Heart left ventricle (tissue), 16 donors: ENCODE measurements at regions not wholly inside any gene's neighbourhood (a gene's known extent, or its start where the extent isn't known, plus 50 kb on each side); places are given as distances from the start of the nearest gene placed in this dataset.

Source experiments
- ATAC-seq, 4 donors: fragments of 200-7000 bp; cut with Tn5 transposase; one replicate each; pipeline ENCODE4 v1.9.1; 2020 to 2022; ENCODE audit warnings: moderate library complexity in 4 of 4, mild to moderate bottlenecking in 3 of 4, moderate number of reproducible peaks in 1 of 4
- DNase-seq, 5 donors: peaks; one replicate each; pipeline ENCODE4 v3.0.0-alpha.2; 2020
- H3K27ac ChIP-seq, 12 donors: fragments of 200-600 bp; sonication (generic) in 4 of 12; one replicate each; pipeline versions ENCODE4 v1.5.0 to v1.8.0; 2016 to 2022; ENCODE audit warnings: mild to moderate bottlenecking in 2 of 12
- H3K27me3 ChIP-seq, 9 donors: fragments of 200-600 bp; sonication (generic) in 2 of 9; one replicate each; pipeline versions ENCODE4 v1.5.1 to v1.8.0; 2016 to 2022; ENCODE audit warnings: mild to moderate bottlenecking in 3 of 9
- H3K36me3 ChIP-seq, 9 donors: fragments of 200-600 bp; sonication (generic) in 2 of 9; one replicate each; pipeline versions ENCODE4 v1.5.0 to v1.8.0; 2018 to 2022; ENCODE audit warnings: mild to moderate bottlenecking in 2 of 9
- H3K4me1 ChIP-seq, 12 donors: fragments of 200-600 bp; sonication (generic) in 4 of 12; one replicate each; pipeline versions ENCODE4 v1.5.0 to v1.8.0; 2016 to 2022; ENCODE audit warnings: mild to moderate bottlenecking in 3 of 12
- H3K4me3 ChIP-seq, 12 donors: fragments of 200-600 bp; sonication (generic) in 4 of 12; one replicate each; pipeline versions ENCODE4 v1.5.0 to v1.8.0; 2017 to 2022; ENCODE audit warnings: mild to moderate bottlenecking in 9 of 12, moderate library complexity in 4 of 12
- H3K9me3 ChIP-seq, 12 donors: fragments of 200-600 bp; sonication (generic) in 4 of 12; one replicate each; pipeline versions ENCODE4 v1.5.0 to v1.8.0; 2016 to 2022; ENCODE audit warnings: mild to moderate bottlenecking in 1 of 12
- POLR2A ChIP-seq, 2 donors: fragments of 450-650 bp; IDR thresholded peaks; one replicate each; pipeline ENCODE4 v1.6.1; 2017; ENCODE audit warnings: antibody characterized with exemption in 2 of 2, mild to moderate bottlenecking in 2 of 2, moderate library complexity in 2 of 2
- WGBS, 4 donors: extraction: QIAGEN DNeasy Blood & Tissue Kit in 2 of 4; methylation state at CpG; one replicate each; pipeline versions ENCODE4 v1.1.5 to v1.1.7; 2013 to 2018; 5-methylcytosine and 5-hydroxymethylcytosine counted together
- intact Hi-C, 10 donors: fragments of 100-400 bp; cut with DNase I; formaldehyde crosslinking; loops; one replicate each; pipeline versions ENCODE4 v1.11.1 to v1.14.2; 2022
- TF ChIP-seq, protein P1 (sequence below), 12 donors: fragments of 200-600 bp; sonication (generic) in 4 of 12; IDR thresholded peaks; one replicate each; pipeline versions ENCODE4 v1.5.0 to v1.8.0; 2018 to 2022; ENCODE audit warnings: antibody characterized with exemption in 12 of 12, mild to moderate bottlenecking in 5 of 12
- donor health status: ischemic (EF 13 %, LVEDD 7.1; RV severe dilation, severe dysfunction).
- donor health status: healthy with polysubstance abuse.
- donor health status: DM: no; HTN: yes; CAD: no.
- donor health status: DM: no; HTN: no; CAD: no.
- donor health status: ischemic (EF 25% LVEDD 6.9; RV normal size, moderate dysfunction).
- donor health status: ischemic (EF 25% LVEDD 5.7; RV mildly dilated, moderate dysfunction).
- donor health status: healthy.
- donor health status: DM: yes; HTN: yes; CAD: no.
- donor health status: ischemic (EF 35%, LVEDD 5.7; RV mildly dilated, moderate dysfunction).
- donor health status: nonischemic (EF 11% LVEDD 7.7; RV severe dilation, severe dysfunction).
- donor health status: DM: yes; HTN: yes; CAD: no.
- donor health status: PGD.
- donor health status: ischemic (EF 29% LVEDD 5.4; RV normal size, mild dysfunction).
- donor health status: nonischemic (EF 23%, LVEDD 6.1; RV moderate dilation, normal function).

- Histone ChIP-seq H3K27me3 (peaks cover 0 to 12% (median 0%) of the 10 kb centered on the region in 9 donors), H3K36me3 (no peaks in the 10 kb centered on the region), H3K9me3 (no peaks in the 10 kb centered on the region), H3K4me3 (no peak overlapping the region), H3K27ac (no peak overlapping the region), H3K4me1 (no peaks in the 10 kb centered on the region)
- DNase-seq: no peak
- ATAC-seq: no peak
- WGBS, 4 donors: 69 to 78% (median 76%) methylated on average over 1 of the region's 1 CpG
- no peak for TF ChIP-seq POLR2A (IDR thresholded peaks at IDR 0.05)
- TF ChIP-seq, protein P1, sequence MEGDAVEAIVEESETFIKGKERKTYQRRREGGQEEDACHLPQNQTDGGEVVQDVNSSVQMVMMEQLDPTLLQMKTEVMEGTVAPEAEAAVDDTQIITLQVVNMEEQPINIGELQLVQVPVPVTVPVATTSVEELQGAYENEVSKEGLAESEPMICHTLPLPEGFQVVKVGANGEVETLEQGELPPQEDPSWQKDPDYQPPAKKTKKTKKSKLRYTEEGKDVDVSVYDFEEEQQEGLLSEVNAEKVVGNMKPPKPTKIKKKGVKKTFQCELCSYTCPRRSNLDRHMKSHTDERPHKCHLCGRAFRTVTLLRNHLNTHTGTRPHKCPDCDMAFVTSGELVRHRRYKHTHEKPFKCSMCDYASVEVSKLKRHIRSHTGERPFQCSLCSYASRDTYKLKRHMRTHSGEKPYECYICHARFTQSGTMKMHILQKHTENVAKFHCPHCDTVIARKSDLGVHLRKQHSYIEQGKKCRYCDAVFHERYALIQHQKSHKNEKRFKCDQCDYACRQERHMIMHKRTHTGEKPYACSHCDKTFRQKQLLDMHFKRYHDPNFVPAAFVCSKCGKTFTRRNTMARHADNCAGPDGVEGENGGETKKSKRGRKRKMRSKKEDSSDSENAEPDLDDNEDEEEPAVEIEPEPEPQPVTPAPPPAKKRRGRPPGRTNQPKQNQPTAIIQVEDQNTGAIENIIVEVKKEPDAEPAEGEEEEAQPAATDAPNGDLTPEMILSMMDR (IDR thresholded peaks at IDR 0.05): no peak
- intact Hi-C loops: no loop called here
These were observed 367.0 kb upstream of the FANCL start for GRCh38 chr2:58608146-58608545.

DNA sequence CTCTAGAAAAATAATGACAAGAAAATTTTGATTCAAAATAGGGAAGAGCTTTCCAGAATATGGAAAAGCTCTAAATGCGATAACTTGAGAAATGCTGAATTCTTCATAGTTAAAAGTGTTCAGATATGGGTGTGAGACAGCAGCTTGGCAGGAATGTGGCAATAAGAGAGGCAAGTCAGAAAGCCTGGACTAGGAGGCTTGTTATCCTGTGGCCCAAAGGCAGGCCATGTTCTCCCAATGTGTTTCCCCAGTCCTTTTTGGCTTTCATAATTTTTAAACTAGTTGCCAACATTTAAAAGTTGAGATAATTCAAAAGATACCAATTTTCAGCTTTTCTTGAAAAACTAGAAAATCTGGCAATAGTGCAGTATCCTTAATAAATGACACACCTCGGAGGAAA, 366.3 kb upstream of the FANCL start:
- no peaks in the 10 kb centered on the region for H3K36me3 ChIP-seq
- WGBS, 4 donors: 71 to 83% (median 79%) methylated on average over 2 of the region's 2 CpGs
- DNase-seq (no peak), ATAC-seq (no peak)
- peaks cover 0 to 12% (median 0%) of the 10 kb centered on the region in 9 donors for H3K27me3 ChIP-seq
- no peak overlapping the region for H3K27ac ChIP-seq
- H3K4me1 ChIP-seq: no peaks in the 10 kb centered on the region
- no peaks in the 10 kb centered on the region for H3K9me3 ChIP-seq
- intact Hi-C loops: no loop called here
- H3K4me3 ChIP-seq: no peak overlapping the region
- no peak for TF ChIP-seq POLR2A (IDR thresholded peaks at IDR 0.05)
- TF ChIP-seq, protein P1 (IDR thresholded peaks at IDR 0.05): no peak

GRCh38 chr2:58606799-58607198, 365.7 kb upstream of the FANCL start:
- H3K4me3 ChIP-seq: no peak overlapping the region
- no peak overlapping the region for H3K27ac ChIP-seq
- intact Hi-C loops: no loop called here
- no peaks in the 10 kb centered on the region for H3K4me1 ChIP-seq
- no peaks in the 10 kb centered on the region for H3K9me3 ChIP-seq
- no peaks in the 10 kb centered on the region for H3K36me3 ChIP-seq
- H3K27me3 ChIP-seq: peaks cover 0 to 12% (median 0%) of the 10 kb centered on the region in 9 donors
- no peak for TF ChIP-seq POLR2A (IDR thresholded peaks at IDR 0.05)
- TF ChIP-seq, protein P1 (IDR thresholded peaks at IDR 0.05): no peak
- ATAC-seq (no peak), DNase-seq (no peak)

DNA sequence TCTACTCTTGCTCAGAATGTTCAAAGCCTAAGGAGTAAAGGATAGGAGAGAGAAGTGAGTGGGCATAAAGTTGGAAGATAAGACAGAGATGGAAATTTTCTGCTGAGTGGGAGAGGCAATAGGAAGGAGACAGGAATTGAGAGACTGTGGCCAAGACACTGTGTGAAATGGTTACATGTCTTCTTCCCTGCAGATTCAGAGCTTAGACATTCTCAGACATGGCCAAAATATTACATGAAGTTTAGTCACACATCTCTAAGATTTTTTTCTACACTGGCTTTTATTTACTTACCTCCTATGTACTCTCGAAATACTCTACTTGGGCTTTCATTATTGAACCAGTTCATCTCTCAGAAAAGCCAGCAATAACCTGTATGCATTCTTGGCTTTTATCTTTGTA, 363.0 kb upstream of the FANCL start:
- WGBS, 4 donors: 69 to 84% (median 77%) methylated on average over 1 of the region's 1 CpG

More for the DNA sequence above, 363.0 kb upstream of the FANCL start:
- no peaks in the 10 kb centered on the region for H3K9me3 ChIP-seq
- H3K4me3 ChIP-seq: no peak overlapping the region
- intact Hi-C loops: no loop called here
- no peaks in the 10 kb centered on the region for H3K36me3 ChIP-seq
- no peaks in the 10 kb centered on the region for H3K4me1 ChIP-seq
- DNase-seq (no peak), ATAC-seq (no peak)
- H3K27me3 ChIP-seq: peaks cover 0 to 7% (median 0%) of the 10 kb centered on the region in 9 donors
- no peak overlapping the region for H3K27ac ChIP-seq
- TF ChIP-seq POLR2A (IDR thresholded peaks at IDR 0.05): no peak
- TF ChIP-seq, protein P1 (IDR thresholded peaks at IDR 0.05): no peak
